GM18505 (cell line): ENCODE measurements at regions not wholly inside any gene's neighbourhood (a gene's known extent, or its start where the extent isn't known, plus 50 kb on each side); places are given as distances from the start of the nearest gene placed in this dataset.
"Not testable (repeated sequence)": the region's sequence is repeated elsewhere in the genome, so short reads cannot be mapped to it uniquely, and the experiment has no call there.

Experiments used
- ATAC-seq: cut with Tn5 transposase; IDR thresholded peaks from one replicate; pipeline ENCODE4 v1.9.1; 2021; ENCODE audit not compliant: unreplicated experiment
- POLR2A ChIP-seq: IDR thresholded peaks from 4 replicates; pipeline ENCODE4 v1.6.1; 2011; ENCODE audit warnings: borderline replicate concordance; ENCODE audit not compliant: insufficient read depth, insufficient read length; ENCODE audit errors: extremely low read depth

DNA sequence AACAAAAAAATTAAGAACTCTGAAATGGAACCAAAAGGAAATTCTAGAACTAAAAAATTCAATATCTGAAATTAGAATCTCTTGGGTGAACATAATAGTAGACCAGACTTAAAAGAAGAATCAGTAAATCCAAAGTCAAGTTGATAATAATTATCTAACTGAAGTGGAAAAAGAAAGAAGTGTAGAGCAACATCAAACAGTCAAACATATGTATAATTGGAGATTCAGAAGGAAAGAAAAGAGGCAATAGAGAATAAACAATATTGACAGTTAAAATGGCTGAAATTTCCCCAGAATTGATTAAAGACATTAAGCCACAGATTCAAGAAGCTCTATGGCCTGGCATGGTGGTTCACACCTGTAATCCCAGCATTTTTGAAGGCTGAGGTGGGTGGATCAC is 383.6 kb downstream of the PREX1 start:
- ATAC-seq = no peak
- TF ChIP-seq POLR2A = no peak

DNA sequence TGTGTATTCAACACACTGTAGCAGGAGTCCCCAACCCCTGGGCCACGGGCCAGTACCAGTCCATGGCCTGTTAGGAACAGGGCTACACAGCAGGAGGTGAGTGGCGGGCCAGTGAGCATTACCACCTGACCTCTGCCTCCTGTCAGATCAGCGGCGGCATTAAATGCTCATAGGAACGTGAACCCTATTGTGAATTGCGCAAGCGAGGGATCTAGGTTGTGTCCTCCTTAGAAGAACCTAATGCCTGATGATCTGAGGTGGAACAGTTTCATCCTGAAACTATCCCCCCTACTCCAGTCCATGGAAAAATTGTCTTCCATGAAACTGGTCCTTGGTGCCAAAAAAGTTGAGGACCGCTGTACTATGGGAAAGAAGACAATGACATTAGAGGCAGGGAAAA is 386.9 kb downstream of the PREX1 start:
- TF ChIP-seq POLR2A = no peak
- ATAC-seq = no peak

DNA sequence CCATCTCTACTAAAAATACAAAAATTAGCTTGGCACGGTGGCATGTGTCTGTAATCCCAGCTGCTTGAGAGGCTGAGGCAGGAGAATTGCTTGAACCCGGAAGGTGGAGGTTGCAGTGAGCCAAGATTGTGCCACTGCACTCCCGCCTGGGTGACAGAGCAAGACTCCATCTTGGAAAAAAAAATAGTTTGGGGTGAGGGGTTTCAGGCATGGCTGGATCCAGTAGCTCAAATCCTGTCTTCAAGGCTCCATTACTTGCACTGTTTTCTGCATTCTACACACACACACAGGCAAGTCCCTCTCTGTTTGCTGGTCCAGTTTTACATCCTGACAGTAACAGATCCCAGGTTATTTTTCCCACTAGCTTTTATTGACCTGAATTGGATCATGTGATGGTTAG is 387.5 kb downstream of the PREX1 start:
- ATAC-seq = not testable (repeated sequence)

DNA sequence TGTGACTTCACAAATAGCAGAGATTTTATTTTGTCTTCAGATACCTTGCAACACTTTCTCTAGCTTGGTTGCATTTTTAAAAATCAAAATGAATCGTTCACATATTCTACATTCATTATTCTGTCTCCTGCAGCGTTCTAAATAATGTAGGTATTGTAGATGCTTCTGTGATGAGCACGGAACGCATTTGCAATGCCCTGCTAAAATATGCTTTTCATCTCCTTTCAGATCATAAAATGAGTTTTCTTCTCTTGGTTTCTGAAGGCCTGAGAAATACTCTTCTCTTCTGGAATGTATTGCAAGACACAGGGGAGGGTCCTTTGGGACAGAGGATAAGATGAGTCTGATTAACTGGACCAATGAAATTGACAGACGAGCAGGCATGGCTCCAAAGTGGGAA is 390.7 kb downstream of the PREX1 start:
- no peak for ATAC-seq
- no peak for TF ChIP-seq POLR2A

DNA sequence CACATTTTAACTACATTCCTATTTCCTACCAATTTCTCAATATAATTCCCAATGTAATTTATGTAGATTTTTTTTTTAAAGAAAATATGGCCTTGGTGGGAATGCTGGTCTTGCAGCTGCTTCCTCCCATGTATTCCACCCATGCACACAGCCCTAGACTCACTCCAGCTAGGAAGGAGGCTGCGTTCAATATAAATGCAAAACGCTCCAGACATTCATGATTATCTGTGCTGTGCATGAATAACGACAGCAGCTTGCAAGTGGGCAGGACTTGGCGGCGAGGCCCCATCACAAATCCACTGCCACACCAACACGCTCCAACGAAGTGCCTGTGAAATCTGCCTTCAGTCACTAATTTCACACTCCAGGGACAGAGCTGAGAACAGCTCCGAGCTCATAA is 391.2 kb downstream of the PREX1 start:
- not testable (repeated sequence) for ATAC-seq

DNA sequence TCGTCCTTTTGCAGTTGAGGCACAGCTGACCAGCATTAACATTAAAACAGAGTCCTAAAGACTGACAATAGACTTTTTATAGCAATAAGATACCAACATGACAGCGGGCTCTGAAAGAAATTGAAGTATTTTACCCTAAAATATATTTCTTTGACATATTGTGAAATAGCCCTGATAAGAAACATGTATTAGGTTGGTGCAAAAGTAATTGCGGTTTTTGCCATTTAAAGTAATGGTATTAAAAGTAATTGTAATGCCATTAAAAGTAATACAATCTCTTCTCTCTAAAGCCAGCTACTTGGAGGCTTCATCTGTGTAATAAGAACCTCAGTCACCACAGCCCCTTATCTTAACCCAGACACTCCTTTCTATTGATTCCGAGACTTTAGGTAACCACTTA is 394.6 kb downstream of the PREX1 start:
- ATAC-seq = no peak
- no peak for TF ChIP-seq POLR2A

DNA sequence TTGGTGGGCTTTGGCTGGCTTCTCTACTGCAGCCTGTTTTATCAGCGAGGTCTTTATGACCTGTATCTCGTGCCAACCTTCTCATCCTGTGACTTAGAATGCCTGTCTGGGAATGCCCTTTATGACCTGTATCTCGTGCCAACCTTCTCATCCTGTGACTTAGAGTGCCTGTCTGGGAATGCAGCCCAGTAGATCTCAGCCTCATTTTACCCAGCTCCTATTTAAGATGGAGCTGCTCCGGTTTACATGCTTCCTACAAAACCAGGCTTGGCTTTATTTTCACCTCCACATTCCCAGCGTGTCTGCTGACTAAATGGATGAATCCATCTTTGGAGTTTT is 395.3 kb downstream of the PREX1 start:
- no peak for TF ChIP-seq POLR2A
- no peak for ATAC-seq

DNA sequence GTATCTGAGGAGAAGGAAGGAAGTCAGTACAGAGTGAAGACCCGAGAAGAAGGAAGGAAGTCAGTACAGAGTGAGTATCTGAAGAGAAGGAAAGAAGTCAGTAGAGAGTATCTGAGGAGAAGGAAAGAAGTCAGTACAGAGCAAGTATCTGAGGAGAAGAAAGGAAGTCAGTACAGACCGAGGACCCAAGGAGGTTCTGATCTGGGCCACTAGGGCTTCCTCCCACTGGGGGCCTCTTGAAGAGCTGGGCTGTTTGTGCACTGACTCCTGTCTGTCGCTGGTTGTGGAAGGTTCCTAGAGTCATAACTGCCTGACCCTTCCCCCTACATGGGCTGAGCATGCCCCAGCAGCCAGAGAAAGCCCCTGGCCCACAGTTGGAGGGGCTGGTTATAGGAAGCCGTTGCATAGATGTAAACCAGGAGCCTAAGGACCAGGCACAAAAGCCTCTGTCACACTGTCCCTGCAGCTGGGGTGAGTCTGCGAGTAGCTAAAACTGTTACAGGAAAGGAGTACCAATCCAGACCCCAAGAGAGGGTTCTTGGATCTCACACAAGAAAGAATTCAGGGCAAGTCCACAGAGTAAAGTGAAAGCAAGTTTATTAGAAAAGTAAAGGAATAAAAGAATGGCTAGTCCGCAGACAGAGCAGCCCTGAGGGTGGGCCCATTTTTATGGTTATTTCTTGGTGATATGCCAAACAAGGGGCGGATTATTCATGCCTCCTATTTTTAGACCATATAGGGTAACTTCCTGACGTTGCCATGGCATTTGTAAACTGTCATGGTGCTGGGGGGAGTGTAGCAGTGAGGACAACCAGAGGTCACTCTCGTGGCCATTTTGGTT is 395.9 kb downstream of the PREX1 start:
- TF ChIP-seq POLR2A = no peak
- ATAC-seq = no peak

DNA sequence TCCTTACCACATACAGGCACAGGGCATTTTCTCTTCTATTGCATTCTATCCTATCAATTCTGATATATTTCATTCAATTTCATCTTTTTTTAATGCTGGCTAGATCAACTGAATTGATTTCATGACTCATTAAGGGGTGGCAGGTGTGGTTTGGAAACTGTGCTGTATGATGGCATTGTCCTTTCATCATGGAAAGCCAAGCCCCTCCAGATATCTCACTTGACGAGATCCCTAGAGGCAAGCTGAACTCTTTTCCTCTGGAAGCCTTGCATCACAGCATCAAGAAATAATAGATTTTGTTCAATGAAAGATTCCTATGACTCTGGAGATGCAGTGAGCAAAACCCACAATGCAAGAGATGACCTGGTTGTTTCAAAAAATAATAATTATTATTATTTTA is 401.2 kb downstream of the PREX1 start:
- ATAC-seq = no peak
- no peak for TF ChIP-seq POLR2A

DNA sequence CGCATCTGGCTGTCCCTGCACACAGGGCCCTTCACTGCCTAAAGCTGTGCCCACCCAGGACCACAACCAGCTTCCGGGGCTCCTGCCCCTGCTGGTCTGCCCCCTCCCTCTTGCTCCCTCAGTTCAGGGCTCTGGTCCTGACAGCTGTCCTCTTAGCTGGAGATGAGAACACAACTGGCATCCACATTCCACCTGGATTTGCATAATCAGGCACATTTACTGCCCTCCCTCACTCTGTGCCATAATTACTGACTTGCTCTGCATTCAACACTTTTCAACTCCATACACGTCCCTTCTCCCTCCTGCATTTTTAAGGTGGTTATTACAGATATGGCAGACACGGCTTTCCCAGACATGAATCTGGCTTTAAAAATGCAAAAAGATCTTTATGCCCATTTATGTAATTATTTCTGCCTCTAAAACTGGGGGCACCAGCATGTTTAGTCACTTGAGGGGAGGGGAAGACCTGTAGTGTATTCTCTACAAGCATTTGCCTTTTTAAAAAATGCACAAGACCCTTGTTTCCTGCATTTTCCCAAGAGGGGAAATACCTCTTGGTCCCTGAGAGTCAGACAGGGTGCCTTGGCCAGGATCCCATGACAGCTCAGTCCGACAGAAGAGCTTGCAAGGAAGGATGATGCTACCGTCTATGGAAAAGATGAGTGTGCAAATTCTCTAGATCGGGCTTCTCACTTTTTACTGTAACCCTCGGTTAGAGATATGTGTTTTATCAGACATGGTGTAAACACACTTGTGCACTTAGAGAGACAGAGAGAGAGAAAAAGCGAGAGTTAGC is 401.8 kb downstream of the PREX1 start:
- ATAC-seq = no peak
- TF ChIP-seq POLR2A = no peak

DNA sequence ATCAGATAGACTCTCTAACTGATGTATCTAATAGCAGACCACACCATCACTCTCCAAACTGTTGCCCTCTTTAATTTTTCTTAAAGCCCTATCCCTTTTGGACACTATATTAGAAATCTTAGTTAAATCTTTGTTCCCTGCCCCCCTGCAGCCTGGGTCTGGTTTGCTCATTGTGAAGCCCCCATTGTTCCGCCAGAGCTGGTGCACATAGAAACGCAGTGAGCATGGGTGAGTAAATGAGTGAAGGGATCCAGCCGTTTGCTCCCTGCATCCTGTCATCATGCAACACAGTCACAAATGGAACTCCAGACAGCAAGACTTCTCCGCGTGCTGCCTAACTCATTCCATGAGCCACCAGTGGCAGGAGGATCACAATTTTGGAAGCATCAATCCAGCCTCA is 402.5 kb downstream of the PREX1 start:
- ATAC-seq = no peak
- TF ChIP-seq POLR2A = no peak

DNA sequence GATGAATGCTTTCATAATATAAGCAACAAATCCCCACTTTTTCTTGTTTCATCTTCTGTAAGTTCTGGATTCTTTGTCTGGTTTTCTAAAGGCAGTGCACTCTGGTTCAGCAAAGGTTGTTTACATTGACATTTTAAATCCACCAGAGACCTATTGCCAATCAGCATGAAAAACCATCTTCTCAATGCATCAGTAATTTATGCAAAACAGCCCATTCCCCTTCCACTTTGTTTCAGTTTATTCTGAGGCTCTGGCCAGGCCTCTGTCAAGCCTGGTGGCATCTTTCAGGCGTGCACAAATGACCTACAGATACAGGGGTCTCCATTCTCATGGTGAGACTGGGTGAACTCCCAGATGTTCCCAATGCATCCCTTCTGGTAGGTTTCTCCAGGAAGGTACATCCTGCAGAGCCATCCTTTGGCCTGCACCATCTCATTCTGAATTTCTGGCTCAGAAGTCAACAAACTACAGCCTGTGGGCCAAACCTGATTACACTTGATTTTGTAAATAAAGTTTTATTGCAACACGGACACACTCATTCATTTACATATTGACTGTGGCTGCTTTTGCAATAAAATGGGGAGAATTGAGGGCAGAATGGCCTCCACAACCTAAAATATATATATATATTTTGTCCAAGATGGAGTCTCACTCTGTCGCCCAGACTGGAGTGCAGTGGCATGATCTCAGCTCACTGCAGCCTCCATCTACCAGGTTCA is 405.4 kb downstream of the PREX1 start:
- TF ChIP-seq POLR2A = no peak
- no peak for ATAC-seq

DNA sequence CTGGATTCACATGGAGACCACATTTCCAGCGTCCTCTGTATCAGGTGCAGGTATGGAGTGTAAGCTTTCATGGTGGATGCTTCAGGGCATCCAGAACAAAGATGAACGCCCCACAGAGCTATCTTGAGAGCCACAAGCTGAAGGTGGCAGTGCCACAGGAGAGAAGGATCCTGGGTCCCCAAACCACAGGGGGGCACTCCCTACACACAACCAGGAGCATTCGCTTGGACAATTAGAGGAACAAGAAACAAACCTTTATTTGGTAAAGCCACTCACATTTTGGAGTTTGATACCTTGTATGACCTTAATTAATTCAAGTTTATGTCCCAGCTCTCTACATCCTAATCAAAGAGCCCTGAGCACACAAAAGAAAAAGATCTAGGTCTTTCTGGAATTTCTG is 406.3 kb downstream of the PREX1 start:
- TF ChIP-seq POLR2A = no peak
- ATAC-seq = no peak

DNA sequence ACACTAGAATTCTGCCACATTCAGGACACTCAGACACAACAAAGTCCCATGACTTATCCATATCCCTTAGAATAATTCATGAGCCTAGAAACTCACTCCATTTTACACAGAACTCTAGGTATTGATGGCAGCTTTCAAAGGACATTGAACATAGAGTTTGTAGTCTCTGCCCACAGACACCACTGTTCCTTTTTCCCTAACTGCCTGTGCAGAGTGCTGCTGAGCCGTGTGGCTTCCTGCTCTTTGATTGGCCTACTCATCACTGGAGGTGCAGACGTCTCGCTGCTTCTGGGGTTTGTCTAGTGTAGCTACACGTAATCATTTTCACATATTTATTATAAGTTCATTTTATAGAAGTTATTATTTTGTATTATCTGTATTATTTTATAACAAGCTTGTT is 407.6 kb downstream of the PREX1 start:
- TF ChIP-seq POLR2A = no peak
- ATAC-seq = no peak
